HL-60 (cell line): ENCODE measurements at regions not wholly inside any gene's neighbourhood (a gene's known extent, or its start where the extent isn't known, plus 50 kb on each side); places are given as distances from the start of the nearest gene placed in this dataset.

Experiments used
- DNase-seq, 2 experiments: peaks; one replicate each; pipeline ENCODE4 v3.0.0-alpha.2; 2010 to 2020; ENCODE audit warnings: low read depth in 1 of 2, low spot score in 1 of 2
- H3K27ac ChIP-seq: fragments of 250-450 bp; sonication (Bioruptor Pico); replicated peaks from 2 replicates; pipeline ENCODE4 v1.5.1; 2020; ENCODE audit warnings: mild to moderate bottlenecking, moderate library complexity
- H3K27me3 ChIP-seq: fragments of 250-450 bp; sonication (Bioruptor Pico); 2 replicates; pipeline ENCODE4 v1.5.1; 2021; ENCODE audit warnings: mild to moderate bottlenecking, moderate library complexity; ENCODE audit not compliant: insufficient read depth, poor library complexity, severe bottlenecking
- H3K4me3 ChIP-seq: replicated peaks from 2 replicates; pipeline ENCODE4 v1.5.1; 2011; ENCODE audit warnings: mild to moderate bottlenecking, control low read depth, low read length; ENCODE audit not compliant: insufficient read depth
- GABPA ChIP-seq: IDR thresholded peaks from 2 replicates; pipeline ENCODE4 v1.6.1; 2012; ENCODE audit warnings: low read depth
- POLR2AphosphoS5 ChIP-seq: IDR thresholded peaks from 2 replicates; pipeline ENCODE4 v1.6.1; 2012; ENCODE audit warnings: low read depth
- SPI1 ChIP-seq: IDR thresholded peaks from 2 replicates; pipeline ENCODE4 v1.6.1; 2012; ENCODE audit warnings: low read depth, mild to moderate bottlenecking, borderline replicate concordance
- TF ChIP-seq, protein P1 (sequence below): IDR thresholded peaks from one replicate; pipeline ENCODE4 v1.5.1; 2011; ENCODE audit warnings: low read length, control low read depth, inconsistent platforms; ENCODE audit not compliant: insufficient read depth
- TF ChIP-seq, protein P2 (sequence below): IDR thresholded peaks from 2 replicates; pipeline ENCODE4 v1.6.1; 2012; ENCODE audit warnings: low read depth; ENCODE audit not compliant: insufficient replicate concordance

DNA sequence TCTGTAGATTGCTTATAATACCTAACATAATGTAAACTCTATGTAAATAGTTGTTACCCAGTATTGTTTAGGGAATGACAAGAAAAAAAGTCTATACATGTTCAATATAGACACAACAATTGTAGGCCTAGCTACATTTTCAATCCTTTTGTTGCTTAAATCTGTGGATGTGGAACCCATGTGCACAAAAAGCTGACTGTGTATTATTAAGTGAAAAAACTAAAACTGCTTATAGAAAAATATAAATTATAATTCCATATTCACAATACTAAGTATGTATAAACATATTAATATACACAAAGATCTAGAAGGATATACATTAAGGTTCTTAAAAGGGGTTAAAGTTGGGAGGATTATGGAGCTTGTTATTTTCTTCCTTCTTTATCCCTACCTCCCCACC lies 188.7 kb downstream of the PIK3R1 start:
- no peak for DNase-seq

DNA sequence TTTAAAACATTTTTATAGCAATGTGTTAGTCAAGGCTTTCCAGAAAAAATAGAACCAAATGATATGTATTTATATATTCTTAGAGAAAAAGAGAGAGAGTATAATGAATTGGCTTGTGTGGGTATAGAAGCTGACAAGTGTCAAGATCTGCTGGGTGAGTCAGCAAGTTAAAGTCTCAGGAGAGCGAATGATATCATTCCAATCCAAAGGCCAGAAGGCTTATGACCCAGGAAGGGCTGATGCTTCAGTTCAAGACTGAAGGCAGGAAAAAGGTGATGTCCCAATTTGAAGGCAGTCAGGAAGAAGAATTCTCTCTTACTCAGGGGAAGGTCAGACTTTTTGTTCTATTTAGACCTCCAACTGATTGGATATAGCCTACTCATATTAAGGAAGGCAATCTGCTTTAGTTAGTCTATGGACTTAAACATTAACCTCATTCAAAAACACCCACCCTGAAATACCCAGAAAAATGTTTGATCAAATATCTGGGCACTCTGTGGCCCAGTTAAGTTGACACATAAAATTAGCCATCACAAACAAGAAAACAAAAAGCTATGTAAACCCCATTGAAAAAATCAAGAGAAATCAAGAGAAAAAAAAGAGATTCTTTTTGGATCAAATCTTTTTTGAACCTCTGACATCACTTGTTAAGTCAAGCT lies 189.6 kb downstream of the PIK3R1 start:
- no peak overlapping the region for H3K27ac ChIP-seq
- no peak overlapping the region for H3K4me3 ChIP-seq
- H3K27me3 ChIP-seq = no peaks in the 10 kb centered on the region
- TF ChIP-seq, protein P1, sequence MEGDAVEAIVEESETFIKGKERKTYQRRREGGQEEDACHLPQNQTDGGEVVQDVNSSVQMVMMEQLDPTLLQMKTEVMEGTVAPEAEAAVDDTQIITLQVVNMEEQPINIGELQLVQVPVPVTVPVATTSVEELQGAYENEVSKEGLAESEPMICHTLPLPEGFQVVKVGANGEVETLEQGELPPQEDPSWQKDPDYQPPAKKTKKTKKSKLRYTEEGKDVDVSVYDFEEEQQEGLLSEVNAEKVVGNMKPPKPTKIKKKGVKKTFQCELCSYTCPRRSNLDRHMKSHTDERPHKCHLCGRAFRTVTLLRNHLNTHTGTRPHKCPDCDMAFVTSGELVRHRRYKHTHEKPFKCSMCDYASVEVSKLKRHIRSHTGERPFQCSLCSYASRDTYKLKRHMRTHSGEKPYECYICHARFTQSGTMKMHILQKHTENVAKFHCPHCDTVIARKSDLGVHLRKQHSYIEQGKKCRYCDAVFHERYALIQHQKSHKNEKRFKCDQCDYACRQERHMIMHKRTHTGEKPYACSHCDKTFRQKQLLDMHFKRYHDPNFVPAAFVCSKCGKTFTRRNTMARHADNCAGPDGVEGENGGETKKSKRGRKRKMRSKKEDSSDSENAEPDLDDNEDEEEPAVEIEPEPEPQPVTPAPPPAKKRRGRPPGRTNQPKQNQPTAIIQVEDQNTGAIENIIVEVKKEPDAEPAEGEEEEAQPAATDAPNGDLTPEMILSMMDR = no peak
- TF ChIP-seq, protein P2, sequence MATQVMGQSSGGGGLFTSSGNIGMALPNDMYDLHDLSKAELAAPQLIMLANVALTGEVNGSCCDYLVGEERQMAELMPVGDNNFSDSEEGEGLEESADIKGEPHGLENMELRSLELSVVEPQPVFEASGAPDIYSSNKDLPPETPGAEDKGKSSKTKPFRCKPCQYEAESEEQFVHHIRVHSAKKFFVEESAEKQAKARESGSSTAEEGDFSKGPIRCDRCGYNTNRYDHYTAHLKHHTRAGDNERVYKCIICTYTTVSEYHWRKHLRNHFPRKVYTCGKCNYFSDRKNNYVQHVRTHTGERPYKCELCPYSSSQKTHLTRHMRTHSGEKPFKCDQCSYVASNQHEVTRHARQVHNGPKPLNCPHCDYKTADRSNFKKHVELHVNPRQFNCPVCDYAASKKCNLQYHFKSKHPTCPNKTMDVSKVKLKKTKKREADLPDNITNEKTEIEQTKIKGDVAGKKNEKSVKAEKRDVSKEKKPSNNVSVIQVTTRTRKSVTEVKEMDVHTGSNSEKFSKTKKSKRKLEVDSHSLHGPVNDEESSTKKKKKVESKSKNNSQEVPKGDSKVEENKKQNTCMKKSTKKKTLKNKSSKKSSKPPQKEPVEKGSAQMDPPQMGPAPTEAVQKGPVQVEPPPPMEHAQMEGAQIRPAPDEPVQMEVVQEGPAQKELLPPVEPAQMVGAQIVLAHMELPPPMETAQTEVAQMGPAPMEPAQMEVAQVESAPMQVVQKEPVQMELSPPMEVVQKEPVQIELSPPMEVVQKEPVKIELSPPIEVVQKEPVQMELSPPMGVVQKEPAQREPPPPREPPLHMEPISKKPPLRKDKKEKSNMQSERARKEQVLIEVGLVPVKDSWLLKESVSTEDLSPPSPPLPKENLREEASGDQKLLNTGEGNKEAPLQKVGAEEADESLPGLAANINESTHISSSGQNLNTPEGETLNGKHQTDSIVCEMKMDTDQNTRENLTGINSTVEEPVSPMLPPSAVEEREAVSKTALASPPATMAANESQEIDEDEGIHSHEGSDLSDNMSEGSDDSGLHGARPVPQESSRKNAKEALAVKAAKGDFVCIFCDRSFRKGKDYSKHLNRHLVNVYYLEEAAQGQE = no peak
- TF ChIP-seq GABPA (no peak), SPI1 (no peak), POLR2AphosphoS5 (no peak)
- no peak for DNase-seq

More for the DNA sequence above, 188.7 kb downstream of the PIK3R1 start:
- Histone ChIP-seq H3K27ac (no peak overlapping the region), H3K4me3 (no peak overlapping the region), H3K27me3 (no peaks in the 10 kb centered on the region)
- TF ChIP-seq POLR2AphosphoS5 (no peak), GABPA (no peak), SPI1 (no peak)
- TF ChIP-seq, protein P2 = no peak
- TF ChIP-seq, protein P1 = no peak

DNA sequence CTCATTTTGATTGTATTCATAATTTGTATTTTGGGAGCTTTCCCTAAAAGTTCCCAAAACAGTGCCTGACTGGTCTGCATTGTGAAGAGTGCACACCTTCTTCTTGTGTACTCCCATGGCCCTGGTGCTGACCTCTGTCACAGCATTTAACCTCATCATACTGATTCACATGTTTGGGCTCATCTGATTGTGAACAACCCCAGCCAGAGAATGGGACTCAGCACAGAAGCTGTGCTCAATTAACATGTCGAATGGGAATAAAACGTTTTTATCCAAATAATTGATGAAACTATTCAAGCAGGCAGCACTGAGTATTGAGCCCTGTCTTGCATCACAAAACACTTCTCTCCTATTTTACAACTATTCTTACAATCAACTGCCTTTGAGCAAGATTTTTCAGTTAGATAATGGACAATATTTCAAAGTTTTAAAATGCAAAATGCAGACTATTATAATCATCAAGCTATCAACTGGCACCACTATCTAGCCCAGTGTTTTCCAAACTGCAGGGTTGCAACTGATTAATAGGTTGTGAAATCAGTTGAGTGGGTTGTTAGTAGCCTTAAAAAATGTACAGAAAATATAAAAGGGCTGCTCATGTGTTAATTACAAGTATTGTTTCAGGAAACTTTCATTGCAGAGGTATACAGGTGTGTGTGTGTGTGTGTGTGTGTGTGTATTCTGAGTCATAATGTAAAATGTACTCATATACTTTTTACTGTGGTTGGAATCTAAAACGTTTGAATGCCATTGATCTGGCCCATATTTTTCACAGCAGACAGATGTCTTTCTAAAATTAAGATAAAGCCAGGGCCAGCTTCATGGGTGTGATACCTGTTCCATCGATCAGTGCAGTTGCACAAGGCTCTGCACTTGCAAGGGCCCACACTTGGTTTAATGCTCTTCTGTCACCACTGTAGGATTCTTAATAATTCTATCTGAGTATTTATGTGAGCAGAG lies 190.5 kb downstream of the PIK3R1 start:
- no peak for DNase-seq
- no peak overlapping the region for H3K4me3 ChIP-seq
- TF ChIP-seq GABPA (no peak), SPI1 (no peak)
- no peak overlapping the region for H3K27ac ChIP-seq
- no peaks in the 10 kb centered on the region for H3K27me3 ChIP-seq

DNA sequence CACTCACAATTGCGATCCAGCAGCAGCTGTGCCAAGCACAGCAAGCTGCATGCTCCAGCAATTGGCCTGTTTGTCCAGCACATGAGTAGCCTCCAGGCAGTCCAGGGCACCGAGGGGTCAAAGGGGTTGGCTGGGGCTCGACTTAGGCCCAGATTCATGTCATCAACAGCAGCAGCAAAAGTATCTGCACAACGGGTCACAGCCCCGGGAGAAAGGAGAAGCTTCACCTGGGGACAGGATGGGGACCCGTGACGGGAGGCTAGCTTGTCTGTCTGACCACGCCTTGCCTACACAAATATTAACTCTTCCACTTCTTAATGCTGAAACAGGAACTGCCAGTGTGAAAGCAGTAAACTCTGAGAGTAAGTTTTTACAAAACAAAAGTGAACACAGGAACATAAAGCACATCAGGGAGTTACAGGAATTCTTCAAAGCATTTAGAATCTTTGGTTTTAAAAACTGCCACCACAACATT lies 191.2 kb downstream of the PIK3R1 start:
- Histone ChIP-seq H3K27me3 (no peaks in the 10 kb centered on the region), H3K4me3 (no peak overlapping the region), H3K27ac (no peak overlapping the region)
- TF ChIP-seq, protein P1 = no peak
- TF ChIP-seq, protein P2 = no peak
- no peak for DNase-seq
